Activated CD4-positive, alpha-beta T cell treated with anti-CD3 and anti-CD28 coated beads, Interleukin-2, amount 50 U/mL, for 1 hour (primary cell): ENCODE measurements at regions not wholly inside any gene's neighbourhood (a gene's known extent, or its start where the extent isn't known, plus 50 kb on each side); places are given as distances from the start of the nearest gene placed in this dataset.

Source experiments
- DNase-seq: peaks from one replicate; pipeline ENCODE4 v3.0.0-alpha.2; 2020

GRCh38 chr10:124240839-124241291 is 147.5 kb upstream of the CHST15 start:
- DNase-seq, result no peak

GRCh38 chr10:124239696-124240095 is 146.3 kb upstream of the CHST15 start:
- no peak for DNase-seq

GRCh38 chr10:124239134-124239533 is 145.7 kb upstream of the CHST15 start:
- no peak for DNase-seq

GRCh38 chr10:124238367-124238766 is 145.0 kb upstream of the CHST15 start:
- DNase-seq, result no peak

- DNase-seq, result no peak
Measured at GRCh38 chr10:124237282-124237961, 144.0 kb upstream of the CHST15 start.

- DNase-seq, result no peak
Measured at GRCh38 chr10:124236816-124237215, 143.4 kb upstream of the CHST15 start.

- DNase-seq, result no peak
Measured at GRCh38 chr10:124236136-124236535, 142.7 kb upstream of the CHST15 start.

GRCh38 chr10:124235232-124235631 is 141.8 kb upstream of the CHST15 start:
- no peak for DNase-seq

GRCh38 chr10:124233546-124234138 is 140.2 kb upstream of the CHST15 start:
- DNase-seq, result no peak

- DNase-seq, result no peak
Measured at GRCh38 chr10:124232686-124233545, 139.5 kb upstream of the CHST15 start.

GRCh38 chr10:124231168-124232155 is 138.1 kb upstream of the CHST15 start:
- DNase-seq, result no peak

GRCh38 chr10:124230635-124231167 is 137.3 kb upstream of the CHST15 start:
- no peak for DNase-seq

- no peak for DNase-seq
Measured at GRCh38 chr10:124229989-124230634, 136.7 kb upstream of the CHST15 start.

GRCh38 chr10:124229201-124229988 is 136.0 kb upstream of the CHST15 start:
- DNase-seq, result no peak

- DNase-seq, result no peak
Measured at GRCh38 chr10:124228471-124228870, 135.1 kb upstream of the CHST15 start.

- DNase-seq, result no peak
Measured at GRCh38 chr10:124227988-124228387, 134.6 kb upstream of the CHST15 start.

- DNase-seq, result no peak
Measured at GRCh38 chr10:124227055-124227975, 133.9 kb upstream of the CHST15 start.

- no peak for DNase-seq
Measured at GRCh38 chr10:124226271-124227054, 133.1 kb upstream of the CHST15 start.
